PC-3 (cell line): ENCODE measurements at regions not wholly inside any gene's neighbourhood (a gene's known extent, or its start where the extent isn't known, plus 50 kb on each side); places are given as distances from the start of the nearest gene placed in this dataset.
A peak's percentile ranks its signal among the peaks of the same experiment; 100 is the strongest.

Experiments used
- ATAC-seq: fragments of 200-7000 bp; cut with Tn5 transposase; 2 replicates; pipeline ENCODE4 v1.9.1; 2020; ENCODE audit warnings: mild to moderate bottlenecking, moderate library complexity
- BruUV-seq: library from RNA; stranded (reverse); fragments of 400-500 nt; replicated peaks from 2 replicates; lab custom pipeline; 2021; lab: Mats Ljungman, UMichigan
- CTCF ChIA-PET: fragments of 300-600 bp; sonication (Branson Sonifier 250); formaldehyde crosslinking; loops from one replicate; lab custom pipeline; 2022; ENCODE audit warnings: antibody characterized with exemption; lab: Charles Lee
- POLR2A ChIA-PET: fragments of 300-600 bp; sonication (Branson Sonifier 250); formaldehyde crosslinking; loops from one replicate; lab custom pipeline; 2022; ENCODE audit warnings: antibody characterized with exemption; ENCODE audit not compliant: unreplicated experiment; lab: Charles Lee
- DNase-seq: peaks from one replicate; pipeline ENCODE4 v3.0.0-alpha.2; 2015
- H2AFZ ChIP-seq: fragments of 300-600 bp; sonication (generic); 2 replicates; pipeline ENCODE4 v1.6.0; 2016; ENCODE audit warnings: antibody characterized with exemption, low read length
- H3F3A ChIP-seq: fragments of 300-600 bp; sonication (generic); one replicate; pipeline ENCODE4 v1.6.0; 2017; ENCODE audit warnings: antibody characterized with exemption, low read length, control low read depth, mild to moderate bottlenecking; ENCODE audit not compliant: unreplicated experiment
- H3K27ac ChIP-seq: fragments of 300-600 bp; sonication (generic); 2 replicates; pipeline ENCODE4 v1.5.1; 2016; ENCODE audit warnings: mild to moderate bottlenecking, low read length
- H3K27me3 ChIP-seq: fragments of 300-600 bp; sonication (generic); 2 replicates; pipeline ENCODE4 v1.6.1; 2016; ENCODE audit warnings: low read length, mixed read lengths
- H3K36me3 ChIP-seq: fragments of 300-600 bp; sonication (generic); 2 replicates; pipeline ENCODE4 v1.6.1; 2016; ENCODE audit warnings: low read depth, mixed run types, low read length, mixed read lengths
- H3K4me1 ChIP-seq: fragments of 300-600 bp; sonication (generic); 2 replicates; pipeline ENCODE4 v1.5.1; 2016; ENCODE audit warnings: low read length; ENCODE audit not compliant: insufficient read depth
- H3K4me2 ChIP-seq: fragments of 300-600 bp; sonication (generic); 2 replicates; pipeline ENCODE4 v1.6.0; 2016; ENCODE audit warnings: low read length
- H3K4me3 ChIP-seq: fragments of 300-600 bp; sonication (generic); 2 replicates; pipeline ENCODE4 v1.5.1; 2016; ENCODE audit warnings: mild to moderate bottlenecking, low read length, mixed read lengths
- H3K79me2 ChIP-seq: fragments of 300-600 bp; sonication (generic); 2 replicates; pipeline ENCODE4 v1.6.1; 2017; ENCODE audit warnings: low read length, mixed read lengths
- H3K9ac ChIP-seq: fragments of 300-600 bp; sonication (generic); 2 replicates; pipeline ENCODE4 v1.6.0; 2016; ENCODE audit warnings: mild to moderate bottlenecking, low read length
- H3K9me2 ChIP-seq: fragments of 300-600 bp; sonication (generic); replicated peaks from 2 replicates; pipeline ENCODE4 v1.6.1; 2016; ENCODE audit warnings: mixed run types, low read length, mixed read lengths
- H3K9me3 ChIP-seq: fragments of 300-600 bp; sonication (generic); 2 replicates; pipeline ENCODE4 v1.6.1; 2016; ENCODE audit warnings: low read length, mixed read lengths
- H4K20me1 ChIP-seq: fragments of 300-600 bp; sonication (generic); 2 replicates; pipeline ENCODE4 v1.6.1; 2016; ENCODE audit warnings: low read length, mixed read lengths
- EZH2 ChIP-seq: fragments of 300-600 bp; sonication (generic); IDR thresholded peaks from one replicate; pipeline ENCODE4 v1.6.1; 2017; ENCODE audit warnings: antibody characterized with exemption, mild to moderate bottlenecking, low read length; ENCODE audit not compliant: unreplicated experiment
- EZH2phosphoT487 ChIP-seq: fragments of 300-600 bp; sonication (generic); IDR thresholded peaks from 2 replicates; pipeline ENCODE4 v1.6.1; 2018; ENCODE audit warnings: mild to moderate bottlenecking, antibody characterized with exemption, low read length, borderline replicate concordance
- intact Hi-C: fragments of 100-400 bp; cut with micrococcal nuclease; formaldehyde crosslinking; loops from 2 replicates; pipeline ENCODE4 v1.9.0; 2023
- TF ChIP-seq, protein P1 (sequence below): fragments of 300-600 bp; sonication (generic); conservative IDR thresholded peaks from 2 replicates; pipeline ENCODE4 v1.5.1; 2017; ENCODE audit warnings: antibody characterized with exemption, low read depth, mild to moderate bottlenecking, low read length

DNA sequence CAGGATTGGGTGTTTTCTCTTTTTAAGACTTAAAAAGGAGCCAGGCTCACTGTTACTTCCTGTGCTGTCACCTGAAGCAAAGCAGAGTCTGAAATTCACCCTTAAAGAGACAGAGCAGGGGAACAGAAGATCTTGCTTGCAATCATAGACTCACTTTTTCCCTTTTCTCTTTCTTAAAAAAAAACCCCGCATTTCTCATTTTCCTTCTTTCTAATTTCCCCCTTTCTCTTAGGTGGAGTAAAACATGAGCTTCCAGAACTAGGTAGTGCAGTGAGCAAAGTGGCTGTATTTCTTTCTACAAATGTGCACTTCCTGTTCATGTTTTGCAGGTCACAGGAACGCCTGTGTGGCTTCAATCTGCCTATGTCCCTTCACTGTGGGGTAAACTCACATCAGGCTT, 381.2 kb downstream of the LPIN1 start:
- Histone ChIP-seq H3K27me3 (no peaks in the 10 kb centered on the region), H3K27ac (no peak overlapping the region), H3K4me3 (no peak overlapping the region), H3K9ac (no peak overlapping the region), H3K36me3 (no peaks in the 10 kb centered on the region), H3K9me2 (no peaks in the 10 kb centered on the region), H3K9me3 (no peaks in the 10 kb centered on the region), H3K4me2 (no peak overlapping the region), H4K20me1 (no peaks in the 10 kb centered on the region), H3K4me1 (0 out of 2 replicates have a peak, but pooled peaks cover 3% of the 10 kb centered on the region), H2AFZ (no peak overlapping the region), H3F3A (no peaks in the 10 kb centered on the region), H3K79me2 (no peaks in the 10 kb centered on the region)
- TF ChIP-seq EZH2 (no peak), EZH2phosphoT487 (no peak)
- TF ChIP-seq, protein P1, sequence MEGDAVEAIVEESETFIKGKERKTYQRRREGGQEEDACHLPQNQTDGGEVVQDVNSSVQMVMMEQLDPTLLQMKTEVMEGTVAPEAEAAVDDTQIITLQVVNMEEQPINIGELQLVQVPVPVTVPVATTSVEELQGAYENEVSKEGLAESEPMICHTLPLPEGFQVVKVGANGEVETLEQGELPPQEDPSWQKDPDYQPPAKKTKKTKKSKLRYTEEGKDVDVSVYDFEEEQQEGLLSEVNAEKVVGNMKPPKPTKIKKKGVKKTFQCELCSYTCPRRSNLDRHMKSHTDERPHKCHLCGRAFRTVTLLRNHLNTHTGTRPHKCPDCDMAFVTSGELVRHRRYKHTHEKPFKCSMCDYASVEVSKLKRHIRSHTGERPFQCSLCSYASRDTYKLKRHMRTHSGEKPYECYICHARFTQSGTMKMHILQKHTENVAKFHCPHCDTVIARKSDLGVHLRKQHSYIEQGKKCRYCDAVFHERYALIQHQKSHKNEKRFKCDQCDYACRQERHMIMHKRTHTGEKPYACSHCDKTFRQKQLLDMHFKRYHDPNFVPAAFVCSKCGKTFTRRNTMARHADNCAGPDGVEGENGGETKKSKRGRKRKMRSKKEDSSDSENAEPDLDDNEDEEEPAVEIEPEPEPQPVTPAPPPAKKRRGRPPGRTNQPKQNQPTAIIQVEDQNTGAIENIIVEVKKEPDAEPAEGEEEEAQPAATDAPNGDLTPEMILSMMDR, result no peak
- no peak for ATAC-seq
- ChIA-PET POLR2A (no interaction called here), CTCF (no interaction called here)
- BruUV-seq, result no TSS peak
- no peak for DNase-seq
- intact Hi-C loops, result no loop called here

DNA sequence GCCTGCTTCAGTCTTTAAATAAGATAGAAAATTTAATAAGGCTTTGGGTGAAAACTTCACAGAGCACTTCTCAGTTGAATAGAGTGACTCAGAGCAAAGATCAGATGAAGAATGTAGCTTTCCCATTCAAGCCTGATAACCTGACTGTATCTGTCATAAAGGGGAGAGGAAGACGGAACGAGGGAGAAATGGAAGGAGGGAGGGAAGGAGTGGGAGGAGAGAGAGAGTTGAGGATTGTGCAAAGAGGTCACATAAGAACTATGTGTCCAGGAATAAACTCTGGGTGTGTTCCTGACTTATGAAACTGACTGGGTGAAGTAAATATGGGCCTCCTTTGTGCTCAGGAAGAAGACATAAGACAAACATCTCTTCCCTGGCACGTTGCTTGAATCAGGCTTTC, 385.5 kb downstream of the LPIN1 start:
- H4K20me1 ChIP-seq, result no peaks in the 10 kb centered on the region
- H3K79me2 ChIP-seq, result no peaks in the 10 kb centered on the region
- ATAC-seq (peak; percentile 53), DNase-seq (peak; percentile 24)
- intact Hi-C loops, result no loop called here
- no TSS peak for BruUV-seq
- no peaks in the 10 kb centered on the region for H3K9me2 ChIP-seq
- CTCF ChIA-PET, result no interaction called here
- POLR2A ChIA-PET, result no interaction called here
- H3K27ac ChIP-seq, result no peak overlapping the region
- TF ChIP-seq, protein P1, result no peak
- TF ChIP-seq EZH2, result no peak
- H3K9ac ChIP-seq, result no peak overlapping the region
- no peaks in the 10 kb centered on the region for H3K9me3 ChIP-seq
- H2AFZ ChIP-seq, result no peak overlapping the region
- H3K36me3 ChIP-seq, result no peaks in the 10 kb centered on the region
- H3K27me3 ChIP-seq, result no peaks in the 10 kb centered on the region
- H3K4me1 ChIP-seq, result 0 out of 2 replicates have a peak, but pooled peaks cover 3% of the 10 kb centered on the region
- no peak overlapping the region for H3K4me3 ChIP-seq
- no peaks in the 10 kb centered on the region for H3F3A ChIP-seq
- H3K4me2 ChIP-seq, result no peak overlapping the region

DNA sequence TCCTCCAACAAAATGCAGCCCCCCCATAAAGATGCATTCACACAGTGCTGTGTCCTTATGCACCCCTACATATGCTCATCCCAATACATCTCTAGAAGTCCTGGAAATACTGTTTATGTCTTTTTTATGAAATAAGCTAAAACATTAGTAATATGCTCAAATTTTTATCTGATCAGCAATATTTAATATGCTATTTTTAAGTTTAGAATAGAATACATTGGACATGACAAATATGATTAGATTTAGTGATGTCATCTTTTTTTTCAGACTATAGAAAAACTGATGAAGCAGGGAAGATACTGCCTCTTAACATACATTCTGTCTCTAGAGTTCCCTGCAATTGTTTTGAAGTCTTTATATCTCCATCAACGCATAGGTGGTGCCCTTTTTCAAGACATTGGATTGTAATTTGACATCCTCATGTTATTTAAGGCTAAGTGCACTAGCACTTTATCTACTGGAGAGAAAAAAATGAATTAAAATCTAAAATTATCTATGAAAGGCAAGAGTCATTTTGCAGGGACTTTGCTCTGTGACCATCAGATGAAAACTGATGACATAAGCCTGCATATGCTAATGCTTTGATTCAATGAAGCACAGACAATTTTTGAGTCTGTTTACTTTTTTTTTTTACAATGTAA, 395.3 kb downstream of the LPIN1 start:
- Histone ChIP-seq H3K79me2 (no peaks in the 10 kb centered on the region), H3K9me3 (no peaks in the 10 kb centered on the region), H3K4me2 (no peak overlapping the region), H3K27me3 (no peaks in the 10 kb centered on the region), H2AFZ (no peak overlapping the region), H3K4me3 (no peak overlapping the region), H3K9ac (no peak overlapping the region), H3K9me2 (no peaks in the 10 kb centered on the region), H3K4me1 (no peaks in the 10 kb centered on the region), H3K27ac (no peak overlapping the region), H3K36me3 (no peaks in the 10 kb centered on the region), H3F3A (no peaks in the 10 kb centered on the region), H4K20me1 (no peaks in the 10 kb centered on the region)
- TF ChIP-seq, protein P1, result no peak
- TF ChIP-seq EZH2phosphoT487 (no peak), EZH2 (no peak)
- ChIA-PET POLR2A (interaction anchor here (0.7 kb wide), 1 partner anchor 21 kb away, joined by 11 read pairs; no protein-coding TSS in a partner anchor), CTCF (no interaction called here)
- no peak for ATAC-seq
- intact Hi-C loops, result no loop called here
- no peak for DNase-seq
- no TSS peak for BruUV-seq
